ENCODE measurements at regions not wholly inside any gene's neighbourhood (a gene's known extent, or its start where the extent isn't known, plus 50 kb on each side); places are given as distances from the start of the nearest gene placed in this dataset.
"Not testable (repeated sequence)": the region's sequence is repeated elsewhere in the genome, so short reads cannot be mapped to it uniquely, and the experiment has no call there.

DNA sequence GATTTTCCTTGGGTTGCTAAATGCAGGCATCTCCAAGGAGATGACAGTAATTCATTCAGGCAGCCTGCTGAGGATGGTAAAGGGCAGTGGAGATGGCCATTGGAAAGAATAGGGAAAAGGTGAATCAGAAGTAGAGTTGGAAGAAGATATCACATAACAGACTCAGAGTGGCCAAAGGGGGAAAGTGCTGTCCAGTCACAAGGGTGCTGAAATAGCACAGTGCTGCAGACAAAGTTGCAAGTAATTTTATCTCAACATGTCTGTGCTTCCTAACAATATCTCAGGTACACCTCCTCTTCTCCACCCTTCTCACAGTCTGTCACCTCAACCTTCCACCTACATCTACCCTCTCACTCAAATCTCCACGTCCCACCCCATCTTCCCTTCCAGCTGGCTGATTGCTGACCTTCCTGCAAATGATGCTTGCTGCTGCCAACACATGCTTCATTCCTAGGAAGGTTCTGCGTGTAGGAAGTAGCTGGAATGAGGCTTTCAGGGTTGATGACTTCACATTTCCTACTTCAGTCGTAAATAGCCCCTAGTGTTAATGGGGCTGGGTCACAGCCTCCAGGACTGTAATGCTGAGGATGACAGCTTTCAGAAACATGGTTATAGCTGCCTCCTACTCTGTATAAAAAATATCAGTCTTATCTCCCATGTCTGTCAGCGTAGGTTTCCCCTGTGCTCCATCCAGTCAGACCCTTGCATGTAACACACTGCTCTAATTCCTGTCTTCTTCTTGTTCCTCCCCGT, 123.9 kb downstream of the CTNND1 start:
- TF ChIP-seq EP300 (IDR thresholded peaks at IDR 0.05): no peak
- TF ChIP-seq, protein P1, sequence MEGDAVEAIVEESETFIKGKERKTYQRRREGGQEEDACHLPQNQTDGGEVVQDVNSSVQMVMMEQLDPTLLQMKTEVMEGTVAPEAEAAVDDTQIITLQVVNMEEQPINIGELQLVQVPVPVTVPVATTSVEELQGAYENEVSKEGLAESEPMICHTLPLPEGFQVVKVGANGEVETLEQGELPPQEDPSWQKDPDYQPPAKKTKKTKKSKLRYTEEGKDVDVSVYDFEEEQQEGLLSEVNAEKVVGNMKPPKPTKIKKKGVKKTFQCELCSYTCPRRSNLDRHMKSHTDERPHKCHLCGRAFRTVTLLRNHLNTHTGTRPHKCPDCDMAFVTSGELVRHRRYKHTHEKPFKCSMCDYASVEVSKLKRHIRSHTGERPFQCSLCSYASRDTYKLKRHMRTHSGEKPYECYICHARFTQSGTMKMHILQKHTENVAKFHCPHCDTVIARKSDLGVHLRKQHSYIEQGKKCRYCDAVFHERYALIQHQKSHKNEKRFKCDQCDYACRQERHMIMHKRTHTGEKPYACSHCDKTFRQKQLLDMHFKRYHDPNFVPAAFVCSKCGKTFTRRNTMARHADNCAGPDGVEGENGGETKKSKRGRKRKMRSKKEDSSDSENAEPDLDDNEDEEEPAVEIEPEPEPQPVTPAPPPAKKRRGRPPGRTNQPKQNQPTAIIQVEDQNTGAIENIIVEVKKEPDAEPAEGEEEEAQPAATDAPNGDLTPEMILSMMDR (IDR thresholded peaks at IDR 0.05): no peak
- no peak for TF ChIP-seq POLR2A (IDR thresholded peaks at IDR 0.05; ENCODE audit: low read depth)
- no peak for TF ChIP-seq POLR2AphosphoS5 (IDR thresholded peaks at IDR 0.05)

GRCh38 chr11:57888386-57888785, 126.8 kb downstream of the CTNND1 start:
- intact Hi-C loops (cut with DNase I): no loop called here
- TF ChIP-seq EP300 (IDR thresholded peaks at IDR 0.05) (no peak), POLR2A (IDR thresholded peaks at IDR 0.05; ENCODE audit: low read depth) (no peak), POLR2AphosphoS5 (IDR thresholded peaks at IDR 0.05) (no peak)
- TF ChIP-seq, protein P1 (IDR thresholded peaks at IDR 0.05): no peak
- no peak for DNase-seq (ENCODE audit: extremely low spot score)
- 91% methylated on average over 3 of the region's 3 CpGs for WGBS
- Histone ChIP-seq H3K27ac (replicated peaks in 1 of 4) (no peak overlapping the region), H3K9me3 (no peaks in the 10 kb centered on the region), H3K36me3 (no peaks in the 10 kb centered on the region), H3K4me3 (no peak overlapping the region), H3K27me3 (no peaks in the 10 kb centered on the region), H3K4me1 (no peaks in the 10 kb centered on the region)

More for the DNA sequence above, 123.9 kb downstream of the CTNND1 start:
- no peak overlapping the region for H3K27ac ChIP-seq (replicated peaks in 1 of 4)
- 40% methylated on average over 5 of the region's 5 CpGs for WGBS
- no peaks in the 10 kb centered on the region for H3K9me3 ChIP-seq
- DNase-seq (ENCODE audit: extremely low spot score): no peak
- no peaks in the 10 kb centered on the region for H3K27me3 ChIP-seq
- intact Hi-C loops (cut with DNase I): no loop called here
- H3K4me1 ChIP-seq: no peaks in the 10 kb centered on the region
- H3K36me3 ChIP-seq: no peaks in the 10 kb centered on the region
- H3K4me3 ChIP-seq: no peak overlapping the region

DNA sequence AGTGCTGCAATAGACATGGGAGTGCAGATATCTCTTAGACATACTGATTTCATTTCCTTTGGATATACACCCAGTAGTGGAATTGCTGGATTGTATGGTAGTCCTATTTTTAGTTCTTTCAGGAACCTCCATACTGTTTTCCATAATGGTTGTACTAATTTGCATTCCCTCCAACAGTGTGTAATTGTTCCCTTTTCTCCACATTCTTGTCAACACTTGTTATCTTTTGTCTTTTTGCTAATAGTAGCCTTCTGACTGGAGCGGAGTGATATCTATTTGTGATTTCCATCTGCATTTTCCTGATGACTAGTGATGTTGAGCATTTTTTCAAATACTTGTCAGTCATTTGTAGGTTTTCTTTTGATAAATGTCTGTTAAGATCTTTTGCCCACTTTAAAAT, 128.9 kb downstream of the CTNND1 start:
- intact Hi-C loops (cut with DNase I): no loop called here
- no peak for DNase-seq (ENCODE audit: extremely low spot score)
- TF ChIP-seq, protein P1 (IDR thresholded peaks at IDR 0.05): no peak
- TF ChIP-seq POLR2AphosphoS5 (IDR thresholded peaks at IDR 0.05) (no peak), EP300 (IDR thresholded peaks at IDR 0.05) (no peak), POLR2A (IDR thresholded peaks at IDR 0.05; ENCODE audit: low read depth) (no peak)
- WGBS: 81% methylated on average over 1 of the region's 1 CpG
- H3K4me3 ChIP-seq: no peak overlapping the region
- no peaks in the 10 kb centered on the region for H3K4me1 ChIP-seq
- no peaks in the 10 kb centered on the region for H3K36me3 ChIP-seq
- H3K9me3 ChIP-seq: no peaks in the 10 kb centered on the region
- no peak overlapping the region for H3K27ac ChIP-seq (replicated peaks in 1 of 4)
- H3K27me3 ChIP-seq: no peaks in the 10 kb centered on the region

DNA sequence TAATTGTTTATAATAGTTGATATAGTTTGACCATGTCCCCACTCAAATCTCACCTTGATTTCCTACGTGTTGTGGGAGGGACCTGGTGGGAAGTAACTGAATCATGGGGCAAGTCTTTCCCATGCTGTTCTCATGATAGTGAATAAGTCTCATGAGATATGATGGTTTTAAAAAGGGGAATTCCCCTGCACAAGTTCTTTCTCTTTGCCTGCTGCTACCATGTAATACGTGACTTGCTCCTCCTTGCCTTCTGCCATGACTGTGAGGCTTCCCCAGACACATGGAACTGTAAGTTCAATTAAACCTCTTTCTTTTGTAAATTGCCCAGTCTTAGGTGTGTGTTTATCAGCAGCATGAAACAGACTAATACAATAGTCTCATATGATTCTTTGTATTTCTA, 130.5 kb upstream of the OR9Q1 start:
- H3K4me3 ChIP-seq; H3K4me1 ChIP-seq; H3K9me3 ChIP-seq; H3K27ac ChIP-seq (replicated peaks in 1 of 4); intact Hi-C loops (cut with DNase I); H3K36me3 ChIP-seq; H3K27me3 ChIP-seq: not testable (repeated sequence)
- WGBS: 73% methylated on average over 2 of the region's 2 CpGs
- DNase-seq (ENCODE audit: extremely low spot score): peak; percentile 37

DNA sequence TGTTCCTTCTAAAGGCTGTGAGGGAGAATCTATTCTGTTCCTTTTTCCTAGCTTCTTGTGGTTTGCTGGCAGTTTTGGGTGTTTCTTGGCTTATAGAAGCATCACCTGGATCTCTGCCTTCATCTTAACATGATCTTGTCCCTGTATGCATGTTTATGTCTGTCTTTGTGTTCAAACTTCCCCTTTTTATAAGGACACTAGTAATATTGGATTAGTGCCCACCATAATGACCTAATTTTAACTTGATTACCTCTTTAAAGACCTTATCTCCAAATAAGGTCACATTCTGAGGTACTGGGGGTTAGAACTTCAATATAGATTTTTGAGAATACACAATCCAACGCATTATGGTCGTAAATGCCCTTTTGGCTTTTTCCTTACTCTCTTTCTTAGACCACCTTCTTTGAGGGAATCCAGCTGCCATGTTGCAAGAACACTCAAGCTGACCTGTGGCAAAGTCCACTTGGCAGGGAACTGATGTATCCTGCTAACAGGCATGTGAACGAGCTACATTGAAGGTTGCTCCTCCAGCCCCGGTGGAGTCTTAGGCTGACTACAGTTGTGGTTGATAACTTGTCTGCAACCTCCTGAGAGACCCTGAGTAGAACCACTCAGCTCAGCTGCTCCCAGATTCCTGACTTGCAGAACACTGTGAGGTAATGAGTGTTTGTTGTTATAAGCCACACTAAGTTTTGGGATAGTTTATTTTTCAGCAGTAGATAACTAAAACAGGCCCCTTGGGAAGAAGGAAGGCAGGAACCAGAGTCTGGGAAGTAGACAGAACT, 127.1 kb upstream of the OR9Q1 start:
- intact Hi-C loops (cut with DNase I): no loop called here
- DNase-seq (ENCODE audit: extremely low spot score): peak; percentile 45
- H3K36me3 ChIP-seq: no peaks in the 10 kb centered on the region
- no peaks in the 10 kb centered on the region for H3K9me3 ChIP-seq
- TF ChIP-seq POLR2A (IDR thresholded peaks at IDR 0.05; ENCODE audit: low read depth) (no peak), POLR2AphosphoS5 (IDR thresholded peaks at IDR 0.05) (no peak), EP300 (IDR thresholded peaks at IDR 0.05) (no peak)
- TF ChIP-seq, protein P1 (IDR thresholded peaks at IDR 0.05): no peak
- H3K4me3 ChIP-seq: no peak overlapping the region
- no peaks in the 10 kb centered on the region for H3K4me1 ChIP-seq
- H3K27ac ChIP-seq (replicated peaks in 1 of 4): no peak overlapping the region
- no peaks in the 10 kb centered on the region for H3K27me3 ChIP-seq
- WGBS: 59% methylated on average over 4 of the region's 4 CpGs

All from esophagus muscularis mucosa (tissue), 4 donors.